ENCODE measurements at regions not wholly inside any gene's neighbourhood (a gene's known extent, or its start where the extent isn't known, plus 50 kb on each side); places are given as distances from the start of the nearest gene placed in this dataset.
"Not testable (repeated sequence)": the region's sequence is repeated elsewhere in the genome, so short reads cannot be mapped to it uniquely, and the experiment has no call there.

DNA sequence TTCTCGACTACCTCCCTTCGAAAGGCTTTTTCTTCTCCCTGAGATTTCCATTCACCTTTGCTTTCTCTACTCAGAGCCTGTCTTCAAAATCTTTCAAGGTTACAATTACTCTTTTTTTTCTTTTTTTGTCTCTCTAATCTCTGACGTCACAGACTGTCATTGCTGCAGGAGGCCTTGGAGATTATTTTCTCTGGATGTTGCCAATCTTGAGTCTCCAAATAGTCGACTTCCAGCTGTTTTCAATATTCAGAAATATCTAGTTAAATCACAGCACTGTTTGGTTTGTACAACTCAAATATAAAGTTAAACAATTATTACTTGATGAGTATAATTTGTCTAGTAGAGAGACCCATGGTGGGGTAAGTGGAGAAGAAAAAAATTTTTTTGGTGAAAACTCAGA lies 359.0 kb upstream of the BOD1L1 start:
- DNase-seq (ENCODE audit: low read depth), result no peak

GRCh38 chr4:13988353-13989305 lies 361.1 kb upstream of the BOD1L1 start:
- peak; percentile 91 for DNase-seq (ENCODE audit: low read depth)

DNA sequence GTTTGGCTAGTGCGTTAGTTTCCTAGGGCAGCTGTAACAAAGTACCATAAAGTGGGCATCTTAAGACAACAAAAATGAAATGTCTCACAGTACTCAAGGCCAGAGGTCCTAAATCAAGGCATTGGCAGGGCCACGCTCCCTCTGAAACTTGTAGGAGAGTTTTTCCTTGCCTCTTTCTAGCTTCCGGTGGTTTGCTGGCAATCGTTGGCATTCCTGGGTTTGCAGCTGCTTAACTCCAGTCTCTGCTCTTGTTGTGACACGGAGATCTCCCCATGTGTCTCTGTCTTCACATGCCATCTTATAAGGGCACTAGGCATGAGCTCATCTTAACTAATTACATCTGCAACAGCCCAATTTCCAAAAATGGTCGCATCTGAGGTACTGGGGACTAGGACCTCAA lies 362.0 kb upstream of the BOD1L1 start:
- no peak for DNase-seq (ENCODE audit: low read depth)

DNA sequence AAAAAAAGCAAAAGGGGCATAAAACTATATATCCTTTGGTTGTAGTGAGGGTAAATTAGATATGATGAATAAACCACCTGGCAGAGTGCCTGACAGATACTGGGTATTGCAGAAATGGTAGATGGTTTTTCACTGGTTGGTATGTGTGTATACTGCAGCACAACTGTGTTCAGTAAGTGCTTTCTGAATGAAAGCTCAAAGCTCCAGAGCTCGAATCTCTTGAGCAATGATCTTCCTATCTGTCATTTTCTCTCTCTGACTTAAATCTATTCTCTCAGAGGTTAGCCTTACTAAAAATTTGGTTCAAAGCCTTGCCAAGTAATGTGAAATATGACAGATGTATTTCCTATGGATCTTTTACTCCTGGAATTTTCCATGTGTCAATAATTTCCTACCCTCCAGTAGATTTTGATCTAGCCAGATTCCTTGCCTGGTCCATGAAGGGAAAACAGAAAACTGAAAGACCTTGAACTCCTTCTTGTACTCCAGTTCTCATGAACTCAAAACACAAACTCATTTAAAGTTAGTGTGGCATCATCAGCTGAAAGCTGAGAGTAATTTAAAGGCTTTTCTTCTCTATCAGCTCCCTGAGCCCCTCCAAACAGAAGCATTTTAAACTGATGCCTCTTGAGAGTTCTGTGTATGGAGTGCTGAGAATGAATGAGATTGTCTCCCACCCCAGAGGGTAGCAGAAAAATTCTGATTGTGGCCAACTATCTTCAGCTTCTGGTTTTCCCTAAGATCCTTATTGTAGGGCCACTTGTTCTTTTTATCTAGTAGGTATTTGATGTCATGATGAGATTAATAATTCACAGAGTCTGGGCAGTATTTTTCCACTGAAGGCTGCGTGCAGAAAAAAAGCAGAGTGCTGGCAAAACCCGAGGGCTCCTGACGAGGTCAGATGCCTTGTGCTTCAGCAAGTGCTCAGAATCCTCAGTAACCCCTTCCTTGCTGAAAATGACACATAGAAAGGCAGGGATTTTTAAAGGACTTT lies 363.4 kb upstream of the BOD1L1 start:
- no peak for DNase-seq (ENCODE audit: low read depth)

- no peak for DNase-seq (ENCODE audit: low read depth)
These were observed 364.5 kb upstream of the BOD1L1 start for GRCh38 chr4:13992041-13992440.

DNA sequence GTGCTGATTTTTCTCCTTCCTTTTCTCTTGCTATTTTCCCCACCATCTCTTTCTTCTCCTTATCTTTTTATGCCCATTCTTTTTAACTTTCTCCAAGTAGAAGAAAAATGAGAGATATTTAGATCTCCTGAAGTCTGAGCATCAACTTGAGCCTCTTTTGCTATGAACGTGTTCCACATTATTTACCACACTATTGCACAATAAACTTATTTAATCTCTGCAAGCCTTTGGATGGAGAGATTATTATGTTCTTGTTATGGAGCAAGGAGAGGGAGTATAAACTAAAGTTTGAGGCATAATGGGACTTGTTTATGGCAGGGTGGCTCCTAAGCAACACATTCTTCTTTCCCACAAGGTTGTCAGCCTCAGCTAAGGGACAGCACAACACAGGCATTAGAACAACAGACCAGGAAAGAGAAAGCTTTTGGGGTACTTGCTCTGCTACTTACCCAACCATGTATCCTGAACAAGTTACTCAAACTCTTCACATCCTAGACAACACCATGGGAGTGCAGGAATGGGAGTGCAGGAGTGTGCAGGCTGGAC lies 365.5 kb upstream of the BOD1L1 start:
- DNase-seq (ENCODE audit: low read depth), result no peak

DNA sequence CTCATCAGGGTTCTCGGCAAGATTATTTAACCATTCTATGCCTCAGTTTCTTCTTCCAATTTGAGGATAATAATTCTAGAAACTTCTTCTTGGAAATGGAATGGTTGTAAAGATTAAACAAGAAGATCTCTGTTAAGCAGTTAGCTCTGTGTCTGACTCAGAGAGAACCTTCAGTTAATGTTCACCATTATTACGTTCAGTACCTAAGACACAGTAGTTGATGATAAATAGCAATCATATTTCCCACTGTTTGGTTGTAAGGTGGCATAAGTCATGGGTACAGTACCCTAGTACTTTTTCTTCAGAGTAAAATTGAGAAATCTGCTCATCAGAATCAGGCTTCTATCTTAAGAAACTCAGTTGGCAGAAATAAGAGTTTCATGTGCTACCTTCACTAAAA lies 366.5 kb upstream of the BOD1L1 start:
- DNase-seq (ENCODE audit: low read depth), result no peak

- DNase-seq (ENCODE audit: low read depth), result no peak
These were observed 371.4 kb upstream of the BOD1L1 start for GRCh38 chr4:13998850-13999445.

DNA sequence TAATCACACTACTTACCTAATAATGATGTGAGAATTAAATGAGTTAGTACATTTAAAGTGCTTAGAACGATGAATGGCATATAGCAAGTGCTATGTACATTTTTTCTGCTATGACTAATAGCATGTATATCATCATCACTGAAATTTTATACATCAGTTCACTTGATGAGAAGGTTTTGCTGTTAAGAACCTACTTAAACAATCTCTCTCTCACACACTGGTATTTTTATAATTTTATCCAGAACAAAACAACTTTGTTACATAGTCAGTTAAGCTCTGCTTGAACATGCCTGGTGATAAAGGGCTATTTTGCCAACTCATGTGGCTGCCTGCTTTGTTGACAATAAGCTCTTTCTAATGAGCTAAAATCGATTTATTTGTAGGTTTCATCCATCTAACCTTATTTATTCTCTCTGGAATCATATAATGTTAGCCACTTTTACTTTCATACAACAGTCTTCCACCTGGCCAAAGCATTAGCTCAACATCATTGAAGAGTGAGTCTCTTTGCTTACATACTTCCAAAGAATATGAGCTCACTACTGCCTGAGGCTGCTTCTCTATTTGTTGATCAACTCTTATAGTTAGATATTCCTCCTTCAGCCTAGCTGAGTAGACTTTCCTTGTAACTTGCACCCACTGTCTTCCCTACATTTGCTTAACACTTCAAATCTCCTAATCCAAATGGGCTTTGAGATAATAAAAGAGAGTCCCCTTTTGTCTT lies 372.7 kb upstream of the BOD1L1 start:
- DNase-seq (ENCODE audit: low read depth), result no peak

DNA sequence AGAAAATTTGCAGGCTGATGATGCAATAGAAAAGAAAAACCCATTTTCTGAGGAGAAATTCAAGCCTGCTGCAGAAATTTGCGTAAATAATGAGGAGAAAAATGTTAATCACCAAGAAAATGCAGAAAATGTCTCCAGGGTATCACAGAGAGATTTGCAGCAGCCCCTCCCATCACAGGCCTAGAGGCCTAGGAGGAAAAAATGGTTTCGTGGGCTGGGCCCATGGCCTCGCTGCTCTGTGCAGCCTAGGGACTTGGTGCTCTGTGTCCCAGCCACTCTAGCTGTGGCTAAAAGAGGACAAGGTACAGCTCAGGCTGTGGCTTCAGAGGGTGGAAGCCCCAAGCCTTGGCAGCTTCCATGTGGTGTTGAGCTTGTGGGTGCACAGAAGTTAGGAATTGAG lies 374.8 kb upstream of the BOD1L1 start:
- not testable (repeated sequence) for DNase-seq (ENCODE audit: low read depth)

GRCh38 chr4:14008494-14008893 lies 381.0 kb upstream of the BOD1L1 start:
- no peak for DNase-seq (ENCODE audit: low read depth)

DNA sequence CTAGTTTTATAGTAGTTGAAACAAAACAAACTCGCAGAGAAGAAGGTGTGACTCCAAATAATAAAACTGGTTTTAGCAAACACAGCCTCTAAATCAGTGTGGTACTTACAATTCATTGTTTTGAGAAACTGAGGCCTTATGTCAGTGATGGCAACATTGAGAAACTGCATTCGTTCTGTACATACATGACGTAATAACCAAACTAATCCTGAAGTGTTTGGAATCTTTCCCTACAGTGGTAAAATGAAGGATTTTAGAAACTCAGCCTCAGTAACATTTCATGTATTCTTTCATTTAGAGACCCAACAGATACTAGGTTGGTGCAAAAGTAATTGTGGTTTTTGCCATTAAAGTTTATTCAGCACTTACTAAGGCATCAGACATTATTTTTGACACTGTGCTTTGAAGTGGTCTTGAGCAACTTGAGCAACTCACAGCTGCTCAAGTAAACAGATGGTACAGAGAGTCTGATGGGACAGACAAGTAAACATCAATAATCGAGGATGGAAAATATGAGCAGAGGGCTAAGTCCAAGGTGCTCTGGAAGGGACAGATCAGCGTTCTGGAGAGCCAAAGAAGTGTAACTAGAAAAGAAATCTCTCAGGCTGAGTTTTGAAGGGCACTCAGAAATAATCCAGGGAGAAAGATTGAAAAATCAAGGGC lies 390.8 kb upstream of the BOD1L1 start:
- no peak for DNase-seq (ENCODE audit: low read depth)

GRCh38 chr4:14022456-14022855 lies 394.9 kb upstream of the BOD1L1 start:
- peak; percentile 19 for DNase-seq (ENCODE audit: low read depth)

- no peak for DNase-seq (ENCODE audit: low read depth)
These were observed 395.5 kb upstream of the BOD1L1 start for GRCh38 chr4:14023036-14023435.

GRCh38 chr4:14023896-14024295 lies 396.4 kb upstream of the BOD1L1 start:
- DNase-seq (ENCODE audit: low read depth), result no peak

DNA sequence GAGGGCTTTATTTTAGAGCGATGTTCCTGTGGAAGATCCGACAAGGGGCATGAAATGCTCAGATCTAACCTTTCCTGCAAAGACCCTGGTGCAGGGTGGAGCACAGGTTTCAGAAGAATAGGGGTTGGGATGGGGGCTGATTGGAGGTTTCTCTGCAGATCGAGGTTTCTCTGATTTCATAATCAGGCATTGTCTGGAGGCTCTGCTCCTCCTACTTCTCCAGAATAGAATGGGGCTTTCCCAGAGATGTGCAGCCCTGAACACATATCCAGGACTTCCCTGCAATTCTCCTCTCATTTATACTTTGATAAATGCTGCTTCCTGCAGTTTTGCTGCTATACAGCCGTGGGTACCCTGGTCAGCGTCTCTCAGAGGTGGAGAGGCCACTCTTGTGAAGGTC lies 397.6 kb upstream of the BOD1L1 start:
- no peak for DNase-seq (ENCODE audit: low read depth)

DNA sequence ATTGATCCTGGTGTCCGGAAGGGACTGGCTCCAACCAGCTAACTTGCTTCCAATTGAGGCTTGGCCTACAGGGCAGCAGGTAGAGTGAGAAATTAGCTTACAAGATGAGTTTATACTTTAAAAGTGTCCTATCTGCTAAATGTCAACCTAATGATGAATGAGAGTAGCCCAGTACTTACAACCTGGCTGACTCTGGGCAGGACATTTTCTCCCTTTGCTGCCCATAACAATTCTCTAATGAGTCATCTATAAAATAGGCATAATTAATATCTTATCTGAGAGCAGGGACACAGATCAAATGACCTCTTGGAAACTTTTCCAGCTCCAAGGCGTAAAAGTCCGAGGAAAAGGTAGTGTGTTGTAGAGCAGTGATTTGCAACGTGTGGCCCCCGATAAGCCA lies 398.4 kb upstream of the BOD1L1 start:
- DNase-seq (ENCODE audit: low read depth), result no peak

GRCh38 chr4:14028862-14029261 lies 401.3 kb upstream of the BOD1L1 start:
- no peak for DNase-seq (ENCODE audit: low read depth)

DNA sequence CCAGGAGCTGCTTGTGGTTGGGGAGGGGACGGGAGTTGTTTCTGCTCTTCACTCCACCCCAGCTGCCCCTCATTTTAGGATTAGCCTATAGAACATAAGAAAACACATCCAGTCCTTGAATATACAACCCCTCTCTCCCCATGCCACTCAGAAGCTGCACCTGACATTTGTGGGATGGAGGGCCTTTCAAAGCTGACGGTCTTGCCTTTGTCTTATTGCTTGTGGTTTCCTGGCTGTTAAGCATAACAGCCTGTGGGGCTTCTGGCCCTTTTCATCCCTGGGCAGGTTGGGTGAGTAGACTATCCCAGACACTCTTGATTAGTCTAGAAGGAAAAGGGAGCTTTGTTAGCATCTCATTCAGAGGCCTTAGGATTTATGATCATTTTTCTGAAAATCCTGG lies 407.6 kb upstream of the BOD1L1 start:
- DNase-seq (ENCODE audit: low read depth), result no peak

DNA sequence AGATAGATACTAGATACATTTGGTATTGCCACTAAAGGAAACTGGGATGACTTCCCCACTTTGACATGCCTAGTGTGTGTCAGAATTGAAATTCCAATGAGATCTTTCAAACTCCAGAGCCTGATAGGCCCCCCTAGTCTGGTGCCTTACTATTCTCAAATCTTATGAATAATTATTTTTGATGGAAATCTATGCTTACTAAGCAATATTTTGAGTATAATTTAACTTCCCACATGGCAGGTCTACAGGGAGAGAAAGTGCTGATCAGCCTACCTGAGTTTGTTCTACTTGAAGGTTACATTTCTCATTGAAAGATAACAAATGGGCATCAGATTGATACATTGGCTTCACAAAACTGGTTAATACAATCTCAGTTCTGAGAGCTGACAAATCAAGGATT lies 415.7 kb upstream of the BOD1L1 start:
- no peak for DNase-seq (ENCODE audit: low read depth)

DNA sequence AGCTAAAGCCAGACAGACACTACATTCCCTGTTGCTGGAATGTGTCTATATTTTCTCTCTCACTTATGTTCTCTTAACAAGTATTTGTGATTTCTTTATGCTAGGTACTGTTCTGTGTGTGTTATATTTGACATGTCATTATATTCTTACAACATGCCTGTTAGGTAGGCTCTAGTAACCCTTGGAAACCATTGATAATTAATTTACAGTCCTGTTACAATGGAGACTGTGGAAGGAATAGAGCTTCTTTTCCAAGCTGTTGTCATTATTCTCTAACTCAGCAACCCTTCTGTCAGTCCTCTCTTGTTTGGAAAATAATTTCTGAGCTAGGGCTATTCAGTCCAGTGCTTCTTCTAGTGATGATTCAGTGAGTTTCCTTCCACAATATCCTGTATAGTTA lies 419.1 kb upstream of the BOD1L1 start:
- DNase-seq (ENCODE audit: low read depth), result no peak

Measured in non-pigmented ciliary epithelial cell (primary cell).